ENCODE measurements at regions not wholly inside any gene's neighbourhood (a gene's known extent, or its start where the extent isn't known, plus 50 kb on each side); places are given as distances from the start of the nearest gene placed in this dataset.

DNA sequence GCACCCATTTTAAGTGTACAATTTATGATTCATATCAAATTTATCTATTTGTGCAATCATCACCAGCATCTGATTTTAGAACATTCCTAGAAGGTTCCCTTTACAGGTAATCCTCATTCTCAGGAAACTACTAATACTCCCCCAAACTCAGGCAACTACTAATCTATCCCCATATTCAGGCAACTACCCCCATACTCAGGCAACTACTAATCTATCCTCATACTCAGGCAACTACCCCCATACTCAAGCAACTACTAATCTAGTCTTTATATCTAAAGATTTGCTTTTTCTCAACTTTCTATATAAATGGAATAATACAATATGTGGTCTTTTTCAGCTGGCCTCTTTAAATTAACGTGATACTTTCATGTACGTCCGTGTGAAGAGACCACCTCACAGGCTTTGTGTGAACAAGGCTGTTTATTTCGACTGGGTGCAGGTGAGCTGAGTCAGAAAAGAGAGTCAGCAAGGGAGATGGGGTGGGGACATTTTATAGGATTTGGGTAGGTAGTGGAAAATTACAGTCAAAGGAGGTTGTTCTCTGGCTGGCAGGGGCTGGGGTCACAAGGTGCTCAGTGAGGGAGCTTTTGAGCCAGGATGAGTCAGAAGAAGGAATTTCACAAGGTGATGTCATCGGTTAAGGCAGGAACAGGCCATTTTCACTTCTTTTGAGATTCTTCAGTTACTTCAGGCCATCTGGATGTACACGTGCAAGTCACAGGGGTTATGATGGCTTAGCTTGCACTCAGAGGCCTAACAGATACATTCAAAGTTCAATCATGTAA, 1444.5 kb upstream of the CADM2 start:
- TF ChIP-seq, protein P1, sequence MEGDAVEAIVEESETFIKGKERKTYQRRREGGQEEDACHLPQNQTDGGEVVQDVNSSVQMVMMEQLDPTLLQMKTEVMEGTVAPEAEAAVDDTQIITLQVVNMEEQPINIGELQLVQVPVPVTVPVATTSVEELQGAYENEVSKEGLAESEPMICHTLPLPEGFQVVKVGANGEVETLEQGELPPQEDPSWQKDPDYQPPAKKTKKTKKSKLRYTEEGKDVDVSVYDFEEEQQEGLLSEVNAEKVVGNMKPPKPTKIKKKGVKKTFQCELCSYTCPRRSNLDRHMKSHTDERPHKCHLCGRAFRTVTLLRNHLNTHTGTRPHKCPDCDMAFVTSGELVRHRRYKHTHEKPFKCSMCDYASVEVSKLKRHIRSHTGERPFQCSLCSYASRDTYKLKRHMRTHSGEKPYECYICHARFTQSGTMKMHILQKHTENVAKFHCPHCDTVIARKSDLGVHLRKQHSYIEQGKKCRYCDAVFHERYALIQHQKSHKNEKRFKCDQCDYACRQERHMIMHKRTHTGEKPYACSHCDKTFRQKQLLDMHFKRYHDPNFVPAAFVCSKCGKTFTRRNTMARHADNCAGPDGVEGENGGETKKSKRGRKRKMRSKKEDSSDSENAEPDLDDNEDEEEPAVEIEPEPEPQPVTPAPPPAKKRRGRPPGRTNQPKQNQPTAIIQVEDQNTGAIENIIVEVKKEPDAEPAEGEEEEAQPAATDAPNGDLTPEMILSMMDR (IDR thresholded peaks at IDR 0.05 in 4 of 5, conservative IDR thresholded peaks at IDR 0.05 in 1 of 5), result no peak
- no peak for TF ChIP-seq POLR2A (IDR thresholded peaks at IDR 0.05)
- in situ Hi-C loops (cut with MboI; ENCODE audit: low sequenced_read_pairs in 4 of 4), result no loop called here
- Histone ChIP-seq H3K27me3 (no peaks in the 10 kb centered on the region), H3K4me3 (no peak overlapping the region), H3K4me1 (no peaks in the 10 kb centered on the region), H3K9me3 (no peaks in the 10 kb centered on the region), H3K27ac (no peak overlapping the region), H3K36me3 (no peaks in the 10 kb centered on the region)
- intact Hi-C loops (cut with DNase I; ENCODE audit: low total_unique reads), result no loop called here
- ATAC-seq (no peak), DNase-seq (no peak)

DNA sequence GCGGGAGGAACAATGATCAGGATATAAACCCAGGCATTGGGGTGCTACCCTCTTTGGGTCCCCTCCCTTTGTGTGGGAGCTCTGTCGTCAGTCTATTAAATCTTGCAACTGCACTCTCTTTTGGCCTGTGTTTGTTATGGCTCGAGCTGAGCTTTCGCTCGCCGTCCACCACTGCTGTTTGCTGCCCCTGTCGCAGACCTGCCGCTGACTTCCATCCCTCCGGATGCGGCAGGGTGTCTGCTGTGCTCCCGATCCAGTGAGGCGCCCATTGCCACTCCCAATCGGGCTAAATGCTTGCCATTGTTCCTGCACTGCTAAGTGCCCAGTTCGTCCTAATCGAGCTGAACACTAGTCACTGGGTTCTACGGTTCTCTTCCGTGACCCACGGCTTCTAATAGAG, 1443.7 kb upstream of the CADM2 start:
- H3K36me3 ChIP-seq, result no peaks in the 10 kb centered on the region
- no peak for ATAC-seq
- no peaks in the 10 kb centered on the region for H3K4me1 ChIP-seq

GRCh38 chr3:83523470-83524073, 1435.2 kb upstream of the CADM2 start:
- no peak for TF ChIP-seq POLR2A (IDR thresholded peaks at IDR 0.05)
- TF ChIP-seq, protein P1 (IDR thresholded peaks at IDR 0.05 in 4 of 5, conservative IDR thresholded peaks at IDR 0.05 in 1 of 5), result peak in 2 of 5 experiments; percentile 34 to 38
- no peaks in the 10 kb centered on the region for H3K4me1 ChIP-seq
- in situ Hi-C loops (cut with MboI; ENCODE audit: low sequenced_read_pairs in 4 of 4) (no loop called here), intact Hi-C loops (cut with DNase I; ENCODE audit: low total_unique reads) (no loop called here)
- H3K9me3 ChIP-seq, result no peaks in the 10 kb centered on the region
- no peak overlapping the region for H3K4me3 ChIP-seq
- no peak overlapping the region for H3K27ac ChIP-seq
- no peaks in the 10 kb centered on the region for H3K27me3 ChIP-seq
- DNase-seq, result no peak
- no peaks in the 10 kb centered on the region for H3K36me3 ChIP-seq
- ATAC-seq, result peak in 1 of 2 donors; percentile 54

More for the DNA sequence above, 1443.7 kb upstream of the CADM2 start:
- TF ChIP-seq, protein P1 (IDR thresholded peaks at IDR 0.05 in 4 of 5, conservative IDR thresholded peaks at IDR 0.05 in 1 of 5), result no peak
- TF ChIP-seq POLR2A (IDR thresholded peaks at IDR 0.05), result no peak
- intact Hi-C loops (cut with DNase I; ENCODE audit: low total_unique reads), result no loop called here
- no peak overlapping the region for H3K27ac ChIP-seq
- in situ Hi-C loops (cut with MboI; ENCODE audit: low sequenced_read_pairs in 4 of 4), result no loop called here
- no peaks in the 10 kb centered on the region for H3K9me3 ChIP-seq
- H3K27me3 ChIP-seq, result no peaks in the 10 kb centered on the region
- no peak overlapping the region for H3K4me3 ChIP-seq
- DNase-seq, result no peak

DNA sequence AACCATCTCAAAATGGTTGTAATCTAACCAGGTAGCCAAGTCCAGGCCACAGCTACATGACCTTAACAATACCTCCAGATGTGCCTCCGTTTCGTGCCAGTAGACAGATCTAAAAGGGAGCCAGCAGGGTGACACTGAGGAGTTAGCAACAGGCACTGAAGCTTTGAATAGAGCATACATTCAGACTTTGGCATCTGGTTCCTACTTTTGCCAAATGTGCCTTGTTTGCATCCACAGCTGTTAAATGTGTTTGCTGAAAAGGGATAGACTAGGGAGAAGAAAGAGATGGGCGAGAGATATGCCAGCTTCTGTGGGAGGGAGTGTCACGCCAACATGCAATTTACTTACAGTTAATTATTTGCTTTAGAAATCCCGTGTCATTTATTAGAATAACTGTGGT, 1433.9 kb upstream of the CADM2 start:
- no peak overlapping the region for H3K4me3 ChIP-seq
- in situ Hi-C loops (cut with MboI; ENCODE audit: low sequenced_read_pairs in 4 of 4) (no loop called here), intact Hi-C loops (cut with DNase I; ENCODE audit: low total_unique reads) (no loop called here)
- TF ChIP-seq, protein P1 (IDR thresholded peaks at IDR 0.05 in 4 of 5, conservative IDR thresholded peaks at IDR 0.05 in 1 of 5), result no peak
- no peak for TF ChIP-seq POLR2A (IDR thresholded peaks at IDR 0.05)
- H3K27me3 ChIP-seq, result no peaks in the 10 kb centered on the region
- DNase-seq (no peak), ATAC-seq (no peak)
- H3K9me3 ChIP-seq, result no peaks in the 10 kb centered on the region
- no peaks in the 10 kb centered on the region for H3K4me1 ChIP-seq
- no peak overlapping the region for H3K27ac ChIP-seq
- no peaks in the 10 kb centered on the region for H3K36me3 ChIP-seq

Measured in gastrocnemius medialis (tissue), 4 donors.